ENCODE measurements at regions not wholly inside any gene's neighbourhood (a gene's known extent, or its start where the extent isn't known, plus 50 kb on each side); places are given as distances from the start of the nearest gene placed in this dataset.

DNA sequence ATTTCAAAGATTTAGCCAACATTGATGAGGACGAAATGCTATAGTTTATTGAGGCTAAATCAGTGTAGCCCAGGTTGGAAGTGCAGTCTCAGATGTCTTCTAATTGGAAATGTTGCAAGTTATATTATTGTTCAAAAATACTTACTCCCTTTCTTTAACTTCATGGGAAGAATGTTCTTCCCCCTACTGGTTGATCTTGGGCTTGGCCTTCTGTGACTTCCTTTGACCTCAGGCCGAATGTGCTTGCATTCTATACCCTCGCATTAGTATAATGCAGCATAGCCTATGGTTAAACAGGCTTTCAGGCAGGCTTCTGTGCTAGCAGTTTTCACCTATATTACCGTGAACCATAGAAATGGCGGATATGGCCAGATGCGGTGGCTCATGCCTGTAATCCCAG, 77.3 kb downstream of the RPE65 start:
- Histone ChIP-seq H2BK20ac (ENCODE audit: low read depth, low read length) (no peak overlapping the region), H3K4me1 (ENCODE audit: control insufficient read depth, insufficient read depth, low read length) (peaks cover 8% of the 10 kb centered on the region), H2BK5ac (ENCODE audit: low read depth, low read length, poor library complexity, severe bottlenecking) (no peak overlapping the region), H3K79me1 (ENCODE audit: low read depth in 1 of 2, low read length in 2 of 2) (no peaks in the 10 kb centered on the region), H4K91ac (ENCODE audit: insufficient read depth, low read depth, low read length) (no peak overlapping the region), H3K14ac (replicated peaks; ENCODE audit: low read depth, low read length) (no peak overlapping the region), H2BK120ac (ENCODE audit: low read depth, low read length) (no peak overlapping the region), H2AFZ (replicated peaks; ENCODE audit: low read length, poor library complexity) (no peak overlapping the region), H4K5ac (ENCODE audit: low read depth, low read length) (no peak overlapping the region), H3K56ac (ENCODE audit: extremely low read depth, insufficient read depth, low read length) (no peak overlapping the region), H3K4ac (ENCODE audit: low read depth, low read length) (no peak overlapping the region), H4K8ac (ENCODE audit: low read depth in 2 of 2, low read length in 2 of 2) (no peak overlapping the region), H3K4me2 (ENCODE audit: low read depth, low read length) (no peak overlapping the region), H3K9me3 (ENCODE audit: control insufficient read depth, insufficient read depth, low read length) (no peaks in the 10 kb centered on the region), H3K23ac (ENCODE audit: low read depth, low read length) (no peak overlapping the region), H3K9me1 (ENCODE audit: insufficient read depth, low read length) (no peaks in the 10 kb centered on the region), H3K27me3 (ENCODE audit: control insufficient read depth, insufficient read depth, low read length) (no peaks in the 10 kb centered on the region), H3K36me3 (ENCODE audit: control insufficient read depth, insufficient read depth, low read length) (no peaks in the 10 kb centered on the region), H3K27ac (ENCODE audit: insufficient read depth, low read length) (no peak overlapping the region), H4K20me1 (ENCODE audit: insufficient read depth, low read length) (no peaks in the 10 kb centered on the region), H3K18ac (ENCODE audit: low read depth, low read length) (no peak overlapping the region), H2AK9ac (replicated peaks; ENCODE audit: low read depth, low read length, poor library complexity) (no peak overlapping the region), H2BK15ac (ENCODE audit: low read depth, low read length) (no peak overlapping the region), H3K4me3 (ENCODE audit: insufficient read depth, low read depth, low read length) (no peak overlapping the region), H3K9ac (ENCODE audit: low read depth, low read length) (no peak overlapping the region), H2AK5ac (ENCODE audit: low read depth, low read length) (no peak overlapping the region)
- intact Hi-C loops (cut with micrococcal nuclease) = no loop called here
- ChIA-PET POLR2A (ENCODE audit: unreplicated experiment) (no interaction called here), CTCF (no interaction called here)
- ATAC-seq (ENCODE audit: low read depth) = no peak
- 93% methylated on average over 2 of the region's 6 CpGs; no CpG with 5 or more reads in 1 of the 2 experiments for WGBS, 2 experiments (ENCODE audit: extremely low coverage in 2 of 2, insufficient read length in 1 of 2)
- BruUV-seq (replicated peaks) = no TSS peak
- TF ChIP-seq FOS (IDR thresholded peaks at IDR 0.05; ENCODE audit: low read depth, low read length) (no peak), RFX5 (IDR thresholded peaks at IDR 0.05; ENCODE audit: low read depth, low read length) (no peak), RCOR1 (IDR thresholded peaks at IDR 0.05; ENCODE audit: insufficient replicate concordance, low read length) (no peak), MAFK (IDR thresholded peaks at IDR 0.05; ENCODE audit: low read depth, low read length) (no peak), BHLHE40 (IDR thresholded peaks at IDR 0.05; ENCODE audit: low read depth, low read length) (no peak), NFE2L2 (IDR thresholded peaks at IDR 0.05; ENCODE audit: low read depth, low read length) (no peak), CEBPB (IDR thresholded peaks at IDR 0.05; ENCODE audit: low read depth, low read length) (no peak), POLR2A (IDR thresholded peaks at IDR 0.05; ENCODE audit: low read depth, low read length) (no peak)
- TF ChIP-seq, protein P1, sequence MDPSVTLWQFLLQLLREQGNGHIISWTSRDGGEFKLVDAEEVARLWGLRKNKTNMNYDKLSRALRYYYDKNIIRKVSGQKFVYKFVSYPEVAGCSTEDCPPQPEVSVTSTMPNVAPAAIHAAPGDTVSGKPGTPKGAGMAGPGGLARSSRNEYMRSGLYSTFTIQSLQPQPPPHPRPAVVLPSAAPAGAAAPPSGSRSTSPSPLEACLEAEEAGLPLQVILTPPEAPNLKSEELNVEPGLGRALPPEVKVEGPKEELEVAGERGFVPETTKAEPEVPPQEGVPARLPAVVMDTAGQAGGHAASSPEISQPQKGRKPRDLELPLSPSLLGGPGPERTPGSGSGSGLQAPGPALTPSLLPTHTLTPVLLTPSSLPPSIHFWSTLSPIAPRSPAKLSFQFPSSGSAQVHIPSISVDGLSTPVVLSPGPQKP (IDR thresholded peaks at IDR 0.05; ENCODE audit: borderline replicate concordance, low read depth, low read length) = no peak
- TF ChIP-seq, protein P2, sequence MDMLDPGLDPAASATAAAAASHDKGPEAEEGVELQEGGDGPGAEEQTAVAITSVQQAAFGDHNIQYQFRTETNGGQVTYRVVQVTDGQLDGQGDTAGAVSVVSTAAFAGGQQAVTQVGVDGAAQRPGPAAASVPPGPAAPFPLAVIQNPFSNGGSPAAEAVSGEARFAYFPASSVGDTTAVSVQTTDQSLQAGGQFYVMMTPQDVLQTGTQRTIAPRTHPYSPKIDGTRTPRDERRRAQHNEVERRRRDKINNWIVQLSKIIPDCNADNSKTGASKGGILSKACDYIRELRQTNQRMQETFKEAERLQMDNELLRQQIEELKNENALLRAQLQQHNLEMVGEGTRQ (IDR thresholded peaks at IDR 0.05; ENCODE audit: low read depth, low read length) = no peak
- in situ Hi-C loops (cut with MboI; ENCODE audit: low sequenced_read_pairs) = loop anchor here (25.0 kb wide), 1 partner anchor 835 kb away; no protein-coding TSS in a partner anchor
- dilution Hi-C loops (cut with HindIII; ENCODE audit: low sequenced_read_pairs, unreplicated experiment) = no loop called here
- DNase-seq = no peak

Data from IMR-90 (cell line).